GM19023 (cell line): ENCODE measurements at regions not wholly inside any gene's neighbourhood (a gene's known extent, or its start where the extent isn't known, plus 50 kb on each side); places are given as distances from the start of the nearest gene placed in this dataset.

Experiments
- ATAC-seq: cut with Tn5 transposase; IDR thresholded peaks from one replicate; pipeline ENCODE4 v1.9.1; 2021; ENCODE audit warnings: mild to moderate bottlenecking, moderate library complexity; ENCODE audit not compliant: unreplicated experiment

GRCh38 chr5:8875722-8876121 lies 670.2 kb downstream of the SEMA5A start:
- no peak for ATAC-seq

- ATAC-seq, result peak; percentile 83
Observed at GRCh38 chr5:8879248-8879647, 666.6 kb downstream of the SEMA5A start.

GRCh38 chr5:8884029-8884428 lies 661.8 kb downstream of the SEMA5A start:
- ATAC-seq, result no peak

DNA sequence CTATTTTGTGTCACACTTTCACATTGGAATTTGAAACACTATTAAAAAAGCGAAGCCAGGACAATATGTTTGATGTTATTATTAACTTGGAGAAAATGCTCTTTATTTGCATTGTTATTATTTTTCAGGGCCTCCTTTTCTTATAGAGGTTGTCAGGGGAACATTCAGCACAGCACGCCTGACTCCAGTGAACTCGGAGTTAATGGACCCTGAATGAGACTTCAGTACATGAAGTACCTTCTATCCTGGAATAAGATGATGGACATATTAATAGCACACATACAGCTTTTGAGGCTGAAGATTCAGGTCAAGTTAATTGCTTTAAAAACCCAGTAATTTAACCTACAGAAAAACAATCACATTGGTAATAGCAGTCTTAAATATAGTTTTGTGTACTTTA lies 652.9 kb downstream of the SEMA5A start:
- no peak for ATAC-seq

DNA sequence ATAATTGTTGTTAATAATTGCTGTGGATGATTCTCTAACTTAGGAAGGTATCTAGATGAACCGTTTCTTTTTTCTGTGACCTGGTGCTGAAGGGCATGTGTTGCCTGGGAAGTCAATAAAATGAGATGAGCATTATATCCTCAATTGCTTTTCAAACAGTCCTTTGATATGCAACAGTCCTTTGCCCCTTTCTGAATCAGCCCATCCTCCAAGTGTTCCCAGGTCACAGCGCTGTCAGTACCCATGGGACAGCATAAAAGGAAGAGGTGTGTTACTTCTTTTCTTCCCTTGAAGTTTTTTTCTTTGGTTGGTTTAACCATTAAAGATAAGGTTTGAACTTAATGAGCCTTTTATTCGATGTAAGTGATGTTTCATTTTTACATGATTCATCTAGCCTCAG lies 651.8 kb downstream of the SEMA5A start:
- ATAC-seq, result no peak

- ATAC-seq, result no peak
Observed at GRCh38 chr5:8895062-8895461, 650.8 kb downstream of the SEMA5A start.

GRCh38 chr5:8895599-8895998 lies 650.3 kb downstream of the SEMA5A start:
- ATAC-seq, result no peak

DNA sequence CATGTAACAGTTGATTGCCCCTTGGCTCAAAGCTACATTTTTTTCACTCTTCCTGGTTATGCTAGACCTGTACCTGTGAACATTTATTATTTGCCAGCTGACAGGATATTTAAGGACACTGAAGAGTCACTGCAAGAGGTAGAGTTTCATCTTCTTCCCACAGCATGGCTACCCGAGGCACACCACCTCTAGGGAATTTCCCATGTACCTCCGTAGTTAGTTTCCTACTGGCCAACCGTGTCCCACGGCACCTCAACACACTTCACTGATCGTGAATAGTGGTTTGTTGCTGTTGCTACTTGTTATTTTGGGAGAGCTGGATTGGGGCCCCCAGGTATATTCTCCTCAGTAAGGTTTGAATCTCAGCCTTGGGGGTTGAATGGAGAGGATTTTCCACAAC lies 648.6 kb downstream of the SEMA5A start:
- no peak for ATAC-seq

- ATAC-seq, result no peak
Observed at GRCh38 chr5:8905021-8905420, 640.9 kb downstream of the SEMA5A start.

- ATAC-seq, result no peak
Observed at GRCh38 chr5:8906303-8906967, 639.4 kb downstream of the SEMA5A start.

DNA sequence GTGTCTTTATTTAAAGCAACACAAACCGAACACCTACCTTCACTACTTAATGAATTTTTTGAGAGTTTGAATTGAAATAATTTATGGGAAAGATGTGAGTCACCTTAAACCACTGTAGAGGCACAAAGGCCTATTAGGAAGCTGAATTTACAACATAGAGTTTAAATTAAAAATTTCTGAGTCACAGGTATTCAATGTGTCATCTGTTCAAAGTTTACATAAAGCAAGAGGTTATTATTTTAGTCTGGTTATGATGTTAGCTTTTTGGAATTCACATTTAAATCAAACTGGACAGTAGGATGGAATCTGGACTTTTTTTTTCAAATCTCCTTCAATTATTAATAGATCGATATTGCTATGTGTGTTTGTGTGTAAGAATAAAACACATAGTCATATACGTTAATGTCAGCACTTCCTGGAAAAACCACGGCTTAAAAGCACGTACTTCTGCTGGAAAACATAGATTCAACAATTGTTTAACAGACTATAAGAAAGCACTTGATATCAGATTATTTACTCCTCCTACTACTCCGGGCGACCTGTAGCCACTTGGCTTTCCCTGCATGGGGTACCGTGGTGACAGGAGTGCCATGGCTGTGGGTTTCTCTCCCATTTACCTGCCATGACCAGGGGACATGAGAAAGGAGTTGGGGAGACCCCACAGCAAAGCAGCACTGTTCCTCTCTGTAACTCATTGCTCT lies 638.6 kb downstream of the SEMA5A start:
- ATAC-seq, result no peak

DNA sequence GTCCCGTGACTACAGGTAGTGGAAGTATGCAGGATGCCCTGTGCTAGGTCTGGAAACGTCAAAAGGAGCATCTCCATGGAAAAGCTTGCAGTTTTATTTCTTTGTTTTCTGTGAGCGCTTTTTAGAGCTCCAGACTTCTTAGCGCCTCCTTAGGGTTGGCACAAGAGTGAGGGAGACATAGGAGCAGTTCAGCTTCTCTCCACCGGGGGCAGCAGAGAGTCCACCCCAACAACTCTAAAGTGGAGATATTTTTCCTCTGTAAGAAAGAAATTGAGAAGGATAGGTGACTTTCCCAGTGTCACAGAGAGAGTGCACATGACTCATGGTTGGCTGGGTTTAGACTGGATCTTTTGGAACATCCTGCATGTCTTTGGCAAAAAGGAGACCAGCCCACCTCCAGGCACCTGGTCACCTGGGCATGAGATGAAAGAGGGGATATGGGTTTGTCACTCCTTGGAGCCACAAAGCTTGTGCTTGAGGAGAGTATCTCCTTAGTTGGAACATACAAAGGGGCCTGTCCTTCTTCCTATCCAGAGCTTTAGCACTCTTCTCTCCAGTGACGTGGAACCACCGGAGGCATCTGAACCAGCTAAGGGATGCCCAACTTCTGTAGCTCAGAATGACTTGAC lies 637.7 kb downstream of the SEMA5A start:
- ATAC-seq, result peak; percentile 63

DNA sequence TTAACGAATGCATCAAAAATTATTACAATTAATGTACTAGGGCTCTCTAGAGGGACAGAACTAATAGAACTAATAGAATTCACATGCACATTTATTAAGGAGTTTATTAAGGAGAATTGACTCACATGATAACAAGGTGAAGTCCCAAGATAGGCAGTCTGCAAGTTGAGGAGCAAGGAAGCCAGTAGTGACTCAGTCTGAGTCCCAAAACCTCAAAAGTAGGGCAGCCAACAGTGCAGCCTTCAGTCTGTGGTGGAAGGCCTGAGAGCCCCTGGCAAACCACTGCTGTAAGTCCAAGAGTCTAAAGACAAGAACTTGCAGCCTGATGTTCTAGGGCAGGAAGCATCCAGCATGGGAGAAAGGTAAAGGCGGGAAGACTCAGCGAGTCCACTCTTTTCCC lies 633.8 kb downstream of the SEMA5A start:
- no peak for ATAC-seq

GRCh38 chr5:8913522-8913921 lies 632.4 kb downstream of the SEMA5A start:
- peak; percentile 76 for ATAC-seq

- ATAC-seq, result no peak
Observed at GRCh38 chr5:8919096-8919495, 626.8 kb downstream of the SEMA5A start.

DNA sequence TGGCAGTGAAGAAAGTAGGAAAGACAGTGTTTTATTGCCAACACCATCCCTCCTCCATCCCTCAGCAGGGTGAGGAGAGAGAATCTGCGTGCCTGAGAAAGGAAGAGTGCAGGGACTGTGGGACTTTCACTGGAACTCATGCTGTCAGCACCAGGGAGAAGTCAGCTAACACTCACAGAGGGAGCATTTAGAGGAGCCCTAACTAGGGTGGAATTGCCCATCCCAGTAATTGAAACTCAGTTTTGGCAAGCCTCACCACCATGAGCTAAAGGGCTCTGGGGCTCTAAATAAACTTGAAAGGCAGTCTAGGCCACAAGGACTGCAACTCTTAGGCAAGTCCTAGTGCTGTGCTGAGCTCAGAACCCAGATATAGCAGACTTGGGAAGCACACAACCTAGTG lies 622.3 kb downstream of the SEMA5A start:
- ATAC-seq, result no peak

DNA sequence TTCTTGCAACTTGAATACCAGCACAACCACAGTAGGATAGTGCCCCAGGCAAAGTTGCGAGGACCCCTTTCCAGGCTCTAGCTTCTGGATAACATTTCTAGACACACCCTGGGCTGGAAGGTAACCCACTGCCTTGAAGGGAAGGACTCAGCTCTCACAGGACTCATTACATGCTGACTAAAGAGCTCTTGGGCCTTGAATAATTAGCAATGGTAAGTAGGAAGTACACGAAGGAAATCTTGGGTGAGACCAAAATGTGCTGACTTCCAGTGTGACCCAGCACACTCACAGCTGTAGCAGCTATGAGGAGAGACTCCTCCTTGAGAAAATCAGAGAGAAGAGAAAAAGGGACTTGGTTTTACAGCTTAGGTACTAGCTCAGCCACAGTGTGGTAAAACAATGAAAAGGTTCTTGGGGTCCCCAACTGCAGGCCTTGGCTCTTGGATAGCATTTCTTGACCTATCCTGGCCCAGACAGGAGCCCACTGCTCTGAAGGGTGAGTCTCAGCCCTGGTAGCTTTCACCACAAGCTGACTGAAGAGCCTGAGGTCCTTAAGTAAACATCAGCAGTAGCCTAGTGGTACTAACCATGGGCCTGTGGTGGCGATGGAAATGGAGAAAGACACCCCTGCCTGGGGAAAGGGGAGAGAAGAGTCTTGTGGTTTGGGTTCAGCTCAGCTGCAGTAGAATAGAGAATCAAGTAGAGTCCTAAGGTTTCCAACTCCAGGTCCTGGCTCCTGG lies 621.7 kb downstream of the SEMA5A start:
- no peak for ATAC-seq

DNA sequence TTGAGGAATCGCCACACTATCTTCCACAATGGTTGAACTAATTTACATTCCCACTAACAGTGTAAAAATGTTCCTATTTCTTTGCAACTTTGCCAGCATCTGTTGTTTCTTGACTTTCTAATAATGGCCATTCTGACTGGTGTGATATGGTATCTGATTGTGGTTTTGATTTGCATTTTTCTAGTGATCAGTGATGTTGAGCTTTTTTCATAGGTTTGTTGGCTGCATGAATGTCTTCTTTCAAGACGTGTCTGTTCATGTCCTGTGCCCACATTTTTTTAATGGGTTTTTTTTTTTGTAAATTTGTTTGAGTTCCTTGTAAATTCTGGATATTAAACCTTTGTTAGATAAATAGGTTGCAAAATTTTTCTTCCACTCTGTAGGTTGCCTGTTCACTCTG lies 615.9 kb downstream of the SEMA5A start:
- no peak for ATAC-seq

DNA sequence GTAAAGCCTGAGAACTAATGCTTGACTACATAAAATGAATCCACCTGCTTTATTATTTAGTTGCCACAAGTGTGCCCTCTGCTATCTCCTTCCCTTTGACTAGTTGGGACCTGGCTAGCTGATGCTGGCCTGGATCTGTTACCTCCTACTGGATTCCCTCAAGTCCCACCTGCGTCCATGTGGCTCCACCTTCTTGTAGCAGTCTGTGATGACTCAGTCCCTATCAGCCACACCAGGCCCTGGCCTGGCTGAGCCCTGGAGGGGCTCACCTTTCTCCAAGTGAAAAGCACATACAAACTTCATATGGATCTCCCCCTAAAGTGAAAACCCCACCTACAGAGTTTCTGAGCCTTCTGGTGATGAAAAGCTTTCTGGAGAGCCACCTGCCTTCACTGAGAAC lies 611.4 kb downstream of the SEMA5A start:
- ATAC-seq, result no peak

GRCh38 chr5:8940934-8941333 lies 604.9 kb downstream of the SEMA5A start:
- ATAC-seq, result no peak

GRCh38 chr5:8943301-8943700 lies 602.6 kb downstream of the SEMA5A start:
- ATAC-seq, result no peak

DNA sequence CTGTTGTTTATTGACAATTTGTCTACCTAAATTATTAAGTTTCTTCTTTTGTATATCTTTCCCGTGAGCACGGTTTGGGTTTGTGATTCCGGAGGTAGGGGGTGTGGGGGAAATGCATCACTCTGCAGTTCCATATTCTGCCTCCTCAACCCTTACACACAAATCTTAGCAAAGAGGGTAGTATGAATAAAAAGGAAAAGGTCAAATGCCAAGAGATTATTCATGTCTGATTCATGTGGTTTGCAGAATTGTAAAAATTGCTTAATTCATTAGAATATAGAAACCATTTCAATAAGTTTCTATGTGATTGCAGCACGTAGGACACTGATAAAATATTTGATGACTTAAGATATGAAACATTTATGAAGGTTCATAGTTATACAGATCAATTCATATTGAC lies 601.9 kb downstream of the SEMA5A start:
- no peak for ATAC-seq
